K562 (cell line): ENCODE measurements at regions not wholly inside any gene's neighbourhood (a gene's known extent, or its start where the extent isn't known, plus 50 kb on each side); places are given as distances from the start of the nearest gene placed in this dataset.

Source experiments
- CEBPG ChIP-seq, 3 experiments: fragments of 200-800 bp in 1 of 3; sonication (Bioruptor generic) in 1 of 3; sonication (generic) in 1 of 3; formaldehyde crosslinking in 1 of 3; IDR thresholded peaks in 2 of 3; conservative IDR thresholded peaks in 1 of 3; 2 replicates each; pipeline versions ENCODE4 v1.6.1 to v1.8.0; 2016 to 2022; ENCODE audit warnings: missing compliant biosample characterization in 2 of 3, missing genetic modification characterization in 2 of 3, mild to moderate bottlenecking in 1 of 3, missing genetic modification reagents in 1 of 3
- CEBPZ ChIP-seq: fragments of 150-350 bp; IDR thresholded peaks from 2 replicates; pipeline ENCODE4 v1.6.1; 2014; ENCODE audit warnings: low read depth, mild to moderate bottlenecking, low read length, borderline replicate concordance
- CTCF ChIP-seq, 3 experiments: IDR thresholded peaks in 2 of 3; conservative IDR thresholded peaks in 1 of 3; 2 replicates each; pipeline ENCODE4 v1.5.1; 2011 to 2012; ENCODE audit warnings: low read length in 3 of 3, mild to moderate bottlenecking in 3 of 3, control low read depth in 2 of 3, improper control_type of control experiment in 1 of 3, inconsistent platforms in 1 of 3, low read depth in 1 of 3, mixed read lengths in 1 of 3, moderate library complexity in 1 of 3; ENCODE audit not compliant: insufficient read depth in 2 of 3
- EP300 ChIP-seq: IDR thresholded peaks from 2 replicates; pipeline ENCODE4 v1.6.1; 2012; ENCODE audit warnings: low read length, improper control_type of control experiment
- EZH2 ChIP-seq: IDR thresholded peaks from 2 replicates; pipeline ENCODE4 v1.6.1; 2012; ENCODE audit warnings: low read depth, mild to moderate bottlenecking, inconsistent platforms, low read length, borderline replicate concordance
- GABPA ChIP-seq: fragments of 200-800 bp; sonication (Bioruptor generic); conservative IDR thresholded peaks from 2 replicates; pipeline ENCODE4 v1.6.1; 2016; ENCODE audit warnings: low read depth, missing genetic modification characterization, missing compliant biosample characterization
- HDAC2 ChIP-seq: fragments of 450-650 bp; IDR thresholded peaks from 2 replicates; pipeline ENCODE4 v1.6.1; 2016; ENCODE audit warnings: mild to moderate bottlenecking
- HDAC6 ChIP-seq: IDR thresholded peaks from 2 replicates; pipeline ENCODE4 v1.6.1; 2012; ENCODE audit warnings: low read depth, mild to moderate bottlenecking, control low read depth, inconsistent platforms, low read length, moderate library complexity
- POLR2A ChIP-seq: fragments of 450-650 bp; conservative IDR thresholded peaks from 2 replicates; pipeline ENCODE4 v1.6.1; 2016
- RNF2 ChIP-seq: sonication (generic); IDR thresholded peaks from 2 replicates; pipeline ENCODE4 v1.6.1; 2016
- RUNX1 ChIP-seq: sonication (generic); IDR thresholded peaks from 2 replicates; pipeline ENCODE4 v1.6.1; 2016; ENCODE audit warnings: antibody characterized with exemption, low read depth
- TFE3 ChIP-seq: fragments of 450-650 bp; formaldehyde crosslinking; IDR thresholded peaks from 2 replicates; pipeline ENCODE4 v1.4.0; 2020; ENCODE audit warnings: mild to moderate bottlenecking, mixed read lengths
- ZBTB34 ChIP-seq: fragments of 250-450 bp; sonication (Bioruptor Pico); IDR thresholded peaks from 2 replicates; pipeline ENCODE4 v1.8.0; 2021; ENCODE audit warnings: mild to moderate bottlenecking, moderate library complexity
- ZNF609 ChIP-seq: sonication (generic); formaldehyde crosslinking; IDR thresholded peaks from 2 replicates; pipeline ENCODE4 v1.8.1; 2023; ENCODE audit warnings: missing genetic modification reagents, mild to moderate bottlenecking, borderline replicate concordance

GRCh38 chr1:90476994-90477393, 240.1 kb downstream of the BARHL2 start:
- TF ChIP-seq EP300 (no peak), CEBPG (CRISPR knock-in tag; IDR thresholded peaks at IDR 0.05) (no peak), CEBPG (tag; conservative IDR thresholded peaks at IDR 0.05 in 1 of 2, IDR thresholded peaks at IDR 0.05 in 1 of 2) (no peak), RUNX1 (no peak), ZNF609 (CRISPR knock-in tag) (no peak), CEBPZ (no peak), ZBTB34 (CRISPR knock-in tag) (no peak), EZH2 (no peak), RNF2 (no peak), HDAC2 (no peak), TFE3 (CRISPR knock-in tag) (no peak), POLR2A (no peak), GABPA (tag) (no peak), CTCF (IDR thresholded peaks at IDR 0.05 in 2 of 3, conservative IDR thresholded peaks at IDR 0.05 in 1 of 3; ENCODE audit: insufficient read depth in 2 of 3, low read depth in 1 of 3, low read length in 3 of 3) (no peak), HDAC6 (no peak)
